Neural progenitor cell (in vitro differentiated cells): ENCODE measurements at regions not wholly inside any gene's neighbourhood (a gene's known extent, or its start where the extent isn't known, plus 50 kb on each side); places are given as distances from the start of the nearest gene placed in this dataset.

ENCODE experiments used
- EZH2 ChIP-seq: fragments of 200-600 bp; sonication (generic); IDR thresholded peaks from 2 replicates; pipeline ENCODE4 v1.6.1; 2017; ENCODE audit warnings: antibody characterized with exemption, mild to moderate bottlenecking, moderate library complexity
- EZH2phosphoT487 ChIP-seq: fragments of 200-600 bp; sonication (generic); IDR thresholded peaks from 2 replicates; pipeline ENCODE4 v1.6.1; 2017; ENCODE audit warnings: antibody characterized with exemption
- TF ChIP-seq, protein P1 (sequence below): fragments of 200-600 bp; sonication (generic); IDR thresholded peaks from 2 replicates; pipeline ENCODE4 v1.5.1; 2017; ENCODE audit warnings: antibody characterized with exemption, mild to moderate bottlenecking

DNA sequence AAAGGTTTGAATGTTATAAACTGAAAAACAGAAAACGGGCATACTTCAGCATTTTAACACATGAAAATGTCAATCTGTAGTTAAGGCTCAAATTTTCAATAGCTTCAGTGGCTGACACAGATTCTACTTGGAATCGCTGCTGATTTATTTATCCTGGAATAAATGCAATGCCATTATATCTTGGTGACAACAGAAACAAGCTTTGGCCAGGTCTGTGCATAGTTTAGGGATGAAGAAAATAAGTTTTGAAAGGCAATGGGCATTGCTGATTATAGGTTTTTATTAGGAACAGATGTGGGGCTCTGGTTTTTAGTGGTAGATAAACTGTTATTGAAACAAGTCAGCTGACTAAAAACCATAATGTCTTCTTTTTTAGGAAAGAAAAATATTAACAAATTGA is 96.8 kb upstream of the SOX4 start:
- TF ChIP-seq, protein P1, sequence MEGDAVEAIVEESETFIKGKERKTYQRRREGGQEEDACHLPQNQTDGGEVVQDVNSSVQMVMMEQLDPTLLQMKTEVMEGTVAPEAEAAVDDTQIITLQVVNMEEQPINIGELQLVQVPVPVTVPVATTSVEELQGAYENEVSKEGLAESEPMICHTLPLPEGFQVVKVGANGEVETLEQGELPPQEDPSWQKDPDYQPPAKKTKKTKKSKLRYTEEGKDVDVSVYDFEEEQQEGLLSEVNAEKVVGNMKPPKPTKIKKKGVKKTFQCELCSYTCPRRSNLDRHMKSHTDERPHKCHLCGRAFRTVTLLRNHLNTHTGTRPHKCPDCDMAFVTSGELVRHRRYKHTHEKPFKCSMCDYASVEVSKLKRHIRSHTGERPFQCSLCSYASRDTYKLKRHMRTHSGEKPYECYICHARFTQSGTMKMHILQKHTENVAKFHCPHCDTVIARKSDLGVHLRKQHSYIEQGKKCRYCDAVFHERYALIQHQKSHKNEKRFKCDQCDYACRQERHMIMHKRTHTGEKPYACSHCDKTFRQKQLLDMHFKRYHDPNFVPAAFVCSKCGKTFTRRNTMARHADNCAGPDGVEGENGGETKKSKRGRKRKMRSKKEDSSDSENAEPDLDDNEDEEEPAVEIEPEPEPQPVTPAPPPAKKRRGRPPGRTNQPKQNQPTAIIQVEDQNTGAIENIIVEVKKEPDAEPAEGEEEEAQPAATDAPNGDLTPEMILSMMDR = no peak
- TF ChIP-seq EZH2 (no peak), EZH2phosphoT487 (no peak)
